AG20443 (cell line): ENCODE measurements at regions not wholly inside any gene's neighbourhood (a gene's known extent, or its start where the extent isn't known, plus 50 kb on each side); places are given as distances from the start of the nearest gene placed in this dataset.

Experiments
- DNase-seq: peaks from one replicate; pipeline ENCODE4 v3.0.0; 2012; ENCODE audit warnings: low spot score, mixed read lengths

DNA sequence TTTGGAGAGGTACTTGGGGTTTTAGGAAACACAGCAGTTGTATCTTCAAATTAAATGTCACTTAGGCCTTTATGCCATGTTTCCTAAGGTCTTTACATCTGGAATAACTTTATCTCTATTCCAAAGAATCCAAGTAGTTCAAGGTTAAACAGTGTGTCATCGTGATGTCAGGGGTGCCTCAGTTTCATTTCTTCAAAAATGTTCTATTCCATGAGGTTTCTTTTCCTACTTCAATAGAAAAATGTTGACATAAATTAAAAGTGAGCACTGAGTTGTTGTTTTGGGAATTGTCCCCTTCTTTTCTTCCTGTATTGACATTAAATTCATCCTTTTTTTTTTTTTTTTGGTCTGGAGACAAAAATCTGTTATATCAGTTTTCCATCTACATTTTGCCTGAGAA, 160.6 kb upstream of the C21orf91 start:
- no peak for DNase-seq

DNA sequence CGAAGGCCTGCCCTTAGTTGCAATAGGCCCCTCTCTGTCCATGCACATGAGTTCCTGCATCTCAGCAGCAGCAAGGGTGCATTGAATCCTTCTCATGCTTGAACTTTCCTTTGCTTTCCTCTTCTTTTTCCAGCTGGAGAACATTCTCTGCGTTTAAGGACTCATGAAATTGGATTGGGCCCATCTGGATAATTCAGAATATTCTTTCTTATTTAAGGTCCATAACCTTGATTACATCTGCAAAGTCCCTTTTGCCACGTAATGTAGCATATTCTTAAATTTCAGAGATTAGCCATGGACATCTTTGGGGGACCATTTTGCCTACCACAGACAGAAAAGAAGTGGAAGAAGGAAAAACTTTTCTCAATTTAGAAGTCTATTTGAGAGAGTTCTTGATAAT, 159.7 kb upstream of the C21orf91 start:
- no peak for DNase-seq

DNA sequence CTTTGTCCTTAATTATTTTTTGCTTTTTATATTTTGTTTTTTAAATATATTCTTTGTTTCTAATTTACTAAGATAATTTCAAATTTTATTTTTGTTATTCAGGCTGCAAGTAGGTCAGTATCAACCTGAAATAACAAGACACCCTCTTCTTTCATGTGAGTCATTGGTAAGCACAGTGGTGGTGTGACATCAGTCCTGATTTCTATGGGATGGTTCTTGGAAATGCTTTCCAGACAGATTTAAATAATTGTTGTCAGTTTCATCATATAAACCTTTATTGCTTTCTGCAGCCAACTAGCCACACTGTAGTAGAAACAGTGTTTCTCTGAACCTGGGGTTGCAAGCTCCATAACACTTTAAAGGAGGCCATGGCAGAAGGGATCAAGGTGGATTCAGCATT, 157.5 kb upstream of the C21orf91 start:
- DNase-seq: no peak

DNA sequence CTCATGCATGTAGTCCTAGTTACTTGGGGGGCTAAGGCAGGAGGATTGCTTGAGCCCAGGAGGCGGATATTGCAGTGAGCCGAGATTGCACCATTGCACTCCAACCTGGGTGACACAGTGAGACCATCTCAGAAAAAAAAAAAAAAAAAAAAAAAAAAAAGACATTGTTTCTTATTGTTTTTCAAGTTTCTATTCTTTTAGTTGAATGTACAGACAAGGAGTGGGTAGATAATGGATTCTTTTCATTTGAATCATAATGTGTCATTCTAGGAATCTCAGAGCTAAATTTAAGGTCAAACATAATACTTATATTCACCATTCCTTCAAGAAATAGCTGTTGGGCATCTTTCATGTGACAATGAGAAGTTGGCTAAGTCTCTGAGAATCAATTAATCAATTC, 157.0 kb upstream of the C21orf91 start:
- no peak for DNase-seq

DNA sequence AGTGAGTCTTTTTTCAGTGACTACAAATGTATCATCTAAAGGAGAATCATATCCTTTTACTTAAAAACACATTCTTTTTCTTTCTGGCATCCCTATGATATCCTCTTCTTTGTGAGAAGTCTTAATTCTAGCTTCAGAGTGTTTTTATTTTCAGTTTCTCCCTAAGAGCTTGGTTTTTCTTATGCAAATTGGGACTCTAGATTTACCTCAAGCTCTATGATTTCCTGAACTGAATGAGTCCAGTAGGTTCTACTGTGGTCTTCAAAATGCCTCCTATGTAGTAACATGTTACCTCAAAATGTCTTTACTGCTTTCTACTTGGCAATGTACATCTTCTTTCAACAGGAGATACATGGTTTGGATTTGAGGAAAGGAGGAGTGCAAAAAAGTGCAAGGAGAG, 148.2 kb upstream of the C21orf91 start:
- no peak for DNase-seq

DNA sequence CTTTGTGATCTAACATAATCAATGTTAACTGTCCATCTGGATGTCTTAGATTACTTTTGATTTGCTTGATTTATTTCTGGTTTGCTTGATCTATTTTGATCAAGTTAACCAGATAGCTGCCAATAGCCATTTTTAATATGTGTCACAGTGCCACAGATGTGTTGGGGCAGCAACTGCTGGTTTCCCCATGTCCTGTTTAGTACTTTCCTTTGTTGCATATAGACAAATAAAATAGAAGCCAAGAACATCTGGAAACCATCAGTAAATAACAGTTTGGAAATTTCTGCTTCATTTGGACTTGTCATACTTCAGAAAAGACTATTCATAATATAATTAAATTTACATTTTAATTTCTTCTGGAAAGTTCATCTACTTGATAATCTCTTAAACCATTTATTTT, 145.6 kb upstream of the C21orf91 start:
- DNase-seq: no peak

DNA sequence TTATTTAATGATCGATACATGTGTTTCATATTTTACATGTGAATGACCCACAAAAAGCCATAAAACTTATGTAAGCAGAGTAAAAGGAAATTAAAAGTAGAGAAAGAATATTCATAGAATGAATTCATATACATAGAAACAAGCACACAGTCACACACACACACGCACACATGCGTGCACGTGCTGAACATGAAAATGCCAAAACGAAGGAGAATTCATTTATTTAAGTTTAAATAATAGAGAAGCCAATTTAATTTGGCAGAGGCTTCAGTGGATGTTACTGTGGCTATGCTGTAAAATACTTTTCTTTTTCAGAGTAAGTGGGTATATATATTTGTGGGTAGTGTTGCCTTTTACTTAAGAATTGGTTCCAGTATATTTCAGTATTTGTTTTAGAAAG, 145.0 kb upstream of the C21orf91 start:
- no peak for DNase-seq

DNA sequence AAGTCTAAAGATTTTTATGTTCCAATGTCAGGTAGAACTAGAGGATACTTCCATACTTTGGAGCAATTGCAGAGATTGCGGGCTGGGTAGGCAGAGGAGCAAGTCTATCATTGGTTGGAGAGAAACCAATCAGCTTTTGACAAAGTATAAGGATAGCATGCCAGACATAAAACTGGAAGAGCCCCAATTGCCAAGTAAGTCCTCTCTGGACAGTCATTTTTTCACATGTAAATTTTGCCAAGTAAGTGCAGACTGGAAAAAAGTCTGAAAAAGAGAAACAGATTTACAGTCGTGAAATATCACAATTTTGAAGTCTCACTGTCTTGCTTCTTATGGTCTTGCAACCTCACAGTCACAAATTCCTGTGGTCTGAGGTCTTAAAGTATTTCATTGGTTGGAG, 131.4 kb upstream of the C21orf91 start:
- no peak for DNase-seq

DNA sequence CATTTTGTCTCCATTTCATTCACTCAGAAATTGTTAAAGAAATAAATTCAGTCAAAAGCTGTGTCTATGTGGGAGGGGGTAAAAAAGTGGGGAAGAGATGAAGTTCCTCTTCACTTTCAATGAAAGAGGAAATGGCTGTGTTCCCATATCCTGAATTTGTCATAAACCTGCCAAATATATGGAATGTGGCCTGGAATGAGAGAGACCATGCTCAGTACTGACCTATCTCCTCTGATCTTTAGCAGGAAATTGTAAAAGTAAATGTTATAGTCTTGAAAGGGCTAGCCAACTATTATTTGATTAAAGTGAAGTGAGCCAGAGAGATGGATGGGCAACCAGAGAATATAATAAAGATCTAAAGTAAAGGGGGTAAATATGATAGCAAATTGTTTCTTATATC, 130.3 kb upstream of the C21orf91 start:
- no peak for DNase-seq

DNA sequence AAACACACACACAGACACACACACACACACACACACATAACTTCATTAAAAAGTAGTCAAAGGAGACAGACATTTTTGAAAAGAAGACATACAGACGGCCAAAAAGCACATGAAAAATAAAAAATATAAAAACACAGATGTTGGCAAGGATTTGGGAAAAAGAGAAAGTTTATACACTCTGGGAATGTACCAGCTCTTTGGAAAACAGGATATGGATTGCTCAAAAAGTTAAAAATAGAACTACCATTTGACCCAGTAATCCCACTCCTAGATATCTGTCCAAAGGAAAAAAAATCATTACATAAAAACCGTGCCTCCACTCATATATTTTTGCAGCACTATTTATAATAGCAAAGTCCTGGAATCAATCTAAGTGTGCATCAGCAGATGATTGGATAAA, 128.4 kb upstream of the C21orf91 start:
- DNase-seq: no peak

DNA sequence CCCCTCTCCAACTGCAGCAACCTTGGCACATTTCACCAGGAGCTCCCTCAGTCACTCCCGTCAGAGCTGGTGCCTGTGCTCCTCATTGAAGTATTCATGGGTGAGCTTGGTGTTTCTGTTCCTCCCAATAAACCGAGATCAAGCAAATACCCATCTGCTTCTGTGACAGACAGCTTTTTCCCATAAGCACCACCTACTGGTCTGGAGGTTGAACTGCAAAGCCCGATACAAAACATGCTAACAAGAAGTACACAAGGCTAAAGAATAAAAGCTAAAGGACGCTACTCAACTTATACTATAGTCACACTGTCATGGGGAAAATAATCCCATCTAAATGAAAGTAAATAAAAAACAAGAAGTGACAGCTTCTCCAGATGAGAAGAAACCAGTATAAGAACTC, 111.9 kb upstream of the C21orf91 start:
- DNase-seq: no peak

DNA sequence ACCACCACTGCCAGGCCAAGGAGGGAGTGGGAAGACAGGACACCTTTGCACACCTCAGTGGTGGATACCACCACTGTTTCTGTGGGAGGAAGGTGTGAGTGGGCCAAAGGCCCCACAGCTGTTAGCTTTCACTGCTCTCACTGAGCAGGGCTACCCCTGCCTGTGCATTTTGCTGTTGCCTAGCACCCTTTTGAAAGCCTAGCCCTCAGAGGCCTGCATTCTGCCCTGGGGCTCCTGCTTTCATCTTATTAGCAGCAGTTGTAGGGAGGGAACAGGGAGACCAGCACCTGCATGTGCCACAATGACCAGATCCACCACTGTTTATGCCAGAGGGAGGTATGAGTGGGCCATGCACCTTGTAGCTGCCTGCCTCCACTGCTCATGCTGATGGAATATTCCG, 110.9 kb upstream of the C21orf91 start:
- DNase-seq: no peak

DNA sequence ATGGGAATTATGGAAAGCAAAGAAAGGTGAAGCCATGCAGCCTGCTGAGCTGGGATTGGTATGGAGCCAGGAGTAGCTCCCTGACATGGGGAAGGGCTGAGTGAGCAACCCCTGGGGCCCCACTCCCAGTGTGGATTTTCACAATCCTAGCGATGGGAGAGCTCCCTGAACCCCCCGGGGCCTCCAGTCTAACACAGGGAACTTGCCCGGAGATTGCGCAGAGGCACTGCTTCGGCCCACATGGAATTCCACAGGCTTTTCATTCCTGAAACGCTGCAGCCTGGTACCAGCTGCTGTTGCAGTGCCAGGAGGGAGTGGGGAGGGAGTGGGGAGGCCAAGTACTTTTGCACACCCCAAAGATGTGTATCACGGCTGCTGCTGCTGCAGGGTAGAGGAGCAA, 110.4 kb upstream of the C21orf91 start:
- DNase-seq: no peak

DNA sequence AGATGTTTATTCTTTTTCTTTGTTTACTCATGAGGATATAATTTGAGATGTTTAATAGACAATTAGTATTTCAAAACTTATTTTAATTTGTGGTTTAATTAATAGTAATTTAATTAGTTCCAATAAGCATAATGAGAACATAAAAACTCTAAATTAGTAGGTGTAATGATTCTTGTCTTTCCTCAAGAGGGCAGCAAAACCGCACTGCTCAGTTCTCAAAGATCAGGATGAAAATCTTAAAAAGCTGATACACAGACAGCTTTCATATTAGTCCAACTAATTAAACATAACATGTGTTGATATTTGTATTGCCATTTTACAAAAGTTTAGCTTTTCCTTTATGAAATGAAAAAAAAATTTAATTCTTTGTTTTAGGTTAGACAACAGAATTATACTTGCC, 106.7 kb upstream of the C21orf91 start:
- no peak for DNase-seq

DNA sequence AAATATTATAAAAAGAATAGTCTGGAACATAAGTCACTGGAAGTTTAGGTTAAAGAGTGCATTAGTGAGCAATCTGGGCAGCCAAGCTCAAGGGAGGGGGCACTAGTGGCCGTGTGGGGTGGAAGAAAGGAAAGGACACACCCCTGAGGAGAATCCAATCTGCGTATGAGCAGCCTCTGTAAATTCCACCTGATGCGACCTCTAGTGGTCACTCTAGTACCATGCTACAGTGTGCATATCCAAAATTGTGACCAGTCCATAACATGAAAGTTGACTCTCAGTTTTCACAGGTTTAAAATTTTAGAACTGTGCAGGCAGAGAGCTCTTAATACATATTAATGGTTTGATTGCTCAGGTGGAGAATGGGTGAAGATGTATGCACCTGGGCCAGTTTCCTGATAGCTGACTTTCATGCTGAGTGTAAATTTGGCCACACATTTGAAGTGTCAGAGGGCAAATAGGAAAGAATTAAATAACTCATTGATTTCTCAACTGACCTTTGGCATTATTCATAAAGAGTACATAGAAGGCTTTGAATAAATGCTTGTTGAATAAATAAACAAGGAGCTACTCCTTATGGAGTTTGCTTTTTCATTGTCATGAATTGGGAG, 105.9 kb upstream of the C21orf91 start:
- DNase-seq: peak; percentile 72

DNA sequence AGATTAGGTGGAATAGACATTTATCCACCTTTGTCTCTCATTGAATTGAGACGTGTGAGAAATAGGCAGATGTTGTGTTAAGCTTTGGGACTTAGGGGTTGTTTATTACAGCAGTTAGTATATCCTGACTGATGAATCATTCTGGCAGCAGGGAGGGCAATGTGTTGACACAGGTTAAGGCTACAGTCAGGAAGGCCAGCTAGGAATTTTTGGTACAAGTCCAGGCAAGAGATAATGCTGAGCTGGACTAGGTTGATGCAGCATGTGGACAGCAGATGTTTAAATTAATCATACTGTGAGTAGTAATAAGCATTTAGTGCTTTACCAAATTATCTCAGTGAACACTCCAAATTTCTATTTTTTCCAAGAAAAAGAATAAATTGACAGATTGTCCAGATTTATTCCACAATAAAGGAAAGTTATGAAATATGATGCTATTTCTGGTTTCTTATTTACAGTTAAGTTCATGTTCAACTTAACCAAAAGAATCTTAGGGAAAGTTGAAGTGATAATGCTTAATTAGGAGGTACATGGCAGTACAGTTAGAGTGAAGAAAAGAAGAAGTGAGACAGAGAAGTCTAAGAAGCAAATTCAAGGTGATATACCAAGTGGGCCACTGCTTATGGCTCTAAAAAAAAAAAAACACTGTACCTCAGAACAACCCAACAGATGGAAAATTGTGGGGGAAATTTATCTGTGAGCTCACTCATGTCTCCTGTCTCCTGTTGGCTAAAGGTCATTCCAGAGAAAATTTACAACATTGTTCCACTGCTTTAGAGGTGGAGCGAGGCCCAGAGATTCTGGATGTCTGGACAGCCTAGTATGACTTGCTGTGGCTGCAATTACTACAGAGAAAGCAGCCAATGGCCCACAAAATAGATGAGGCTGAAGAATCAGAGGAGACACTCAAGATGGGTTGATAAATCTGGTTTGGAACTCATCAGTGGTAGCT, 102.7 kb upstream of the C21orf91 start:
- peak; percentile 50 for DNase-seq

DNA sequence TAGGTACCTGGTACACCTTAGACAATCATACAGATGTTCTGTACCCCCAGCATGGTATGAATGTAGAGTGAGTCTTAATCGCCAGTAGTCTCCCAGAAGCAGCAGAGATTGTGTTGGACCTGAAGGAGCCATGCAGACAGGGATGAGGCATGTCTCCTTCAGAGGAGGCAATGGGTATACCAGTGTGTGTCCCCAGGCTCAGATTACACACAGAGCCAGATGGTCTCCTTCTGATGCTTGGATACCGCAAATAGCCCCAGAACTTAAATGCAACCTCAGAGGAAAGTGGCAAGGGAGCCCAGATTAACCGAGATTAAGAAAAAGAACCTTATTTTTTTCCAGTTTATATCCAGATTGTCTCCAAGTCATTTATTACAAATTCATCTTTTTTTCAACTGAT, 96.8 kb upstream of the C21orf91 start:
- no peak for DNase-seq

DNA sequence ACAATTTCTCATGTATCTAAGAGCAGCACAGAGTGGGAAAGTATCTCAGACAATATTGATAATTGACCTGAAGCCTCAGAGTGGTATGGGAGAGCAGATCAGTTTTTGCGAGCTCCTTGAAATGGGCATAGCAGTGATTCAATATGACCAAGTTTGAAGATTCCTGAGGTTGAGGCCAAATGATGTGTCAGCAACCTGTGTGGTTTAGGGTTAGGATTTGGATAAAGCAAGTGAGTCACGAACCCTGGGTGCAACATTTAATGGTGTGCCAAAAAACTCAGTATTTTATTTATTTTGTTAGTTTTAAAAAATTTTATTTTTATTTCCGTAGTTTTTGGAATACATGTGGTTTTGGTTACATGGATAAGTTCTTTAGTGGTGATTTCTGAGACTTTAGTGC, 92.5 kb upstream of the C21orf91 start:
- peak; percentile 63 for DNase-seq

DNA sequence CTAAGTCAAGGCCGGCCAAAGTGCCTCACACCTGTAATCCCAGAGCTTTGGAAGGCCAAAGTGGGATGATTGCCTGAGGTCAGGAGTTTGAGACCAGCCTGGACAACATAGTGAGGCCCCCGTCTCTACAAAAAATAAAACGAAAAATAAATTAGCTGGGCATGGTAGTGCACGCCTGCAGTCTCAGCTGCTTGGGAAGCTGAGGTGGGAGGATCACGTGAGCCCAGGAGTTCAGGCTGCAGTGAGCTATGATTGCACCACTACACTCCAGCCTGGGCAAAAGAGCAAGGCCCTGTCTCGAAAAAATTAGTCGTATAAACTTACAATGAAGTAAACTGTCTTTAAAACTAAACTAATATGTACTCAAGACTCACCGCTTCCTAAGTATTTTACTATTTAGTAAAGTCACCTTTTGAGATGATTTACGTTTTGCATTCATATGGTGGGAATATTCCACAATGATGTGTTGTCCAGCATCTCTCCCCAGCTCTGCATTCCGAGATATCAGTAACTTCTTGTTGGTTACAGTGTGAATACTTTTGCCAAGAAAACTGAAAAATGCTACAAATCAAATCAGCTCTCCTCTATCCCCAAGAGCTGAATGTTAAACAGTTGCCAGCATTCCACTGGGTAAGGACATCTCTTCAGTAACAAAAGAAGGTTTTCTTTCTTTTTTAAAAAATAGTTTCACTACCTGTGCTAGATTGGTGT, 84.9 kb upstream of the C21orf91 start:
- DNase-seq: no peak

DNA sequence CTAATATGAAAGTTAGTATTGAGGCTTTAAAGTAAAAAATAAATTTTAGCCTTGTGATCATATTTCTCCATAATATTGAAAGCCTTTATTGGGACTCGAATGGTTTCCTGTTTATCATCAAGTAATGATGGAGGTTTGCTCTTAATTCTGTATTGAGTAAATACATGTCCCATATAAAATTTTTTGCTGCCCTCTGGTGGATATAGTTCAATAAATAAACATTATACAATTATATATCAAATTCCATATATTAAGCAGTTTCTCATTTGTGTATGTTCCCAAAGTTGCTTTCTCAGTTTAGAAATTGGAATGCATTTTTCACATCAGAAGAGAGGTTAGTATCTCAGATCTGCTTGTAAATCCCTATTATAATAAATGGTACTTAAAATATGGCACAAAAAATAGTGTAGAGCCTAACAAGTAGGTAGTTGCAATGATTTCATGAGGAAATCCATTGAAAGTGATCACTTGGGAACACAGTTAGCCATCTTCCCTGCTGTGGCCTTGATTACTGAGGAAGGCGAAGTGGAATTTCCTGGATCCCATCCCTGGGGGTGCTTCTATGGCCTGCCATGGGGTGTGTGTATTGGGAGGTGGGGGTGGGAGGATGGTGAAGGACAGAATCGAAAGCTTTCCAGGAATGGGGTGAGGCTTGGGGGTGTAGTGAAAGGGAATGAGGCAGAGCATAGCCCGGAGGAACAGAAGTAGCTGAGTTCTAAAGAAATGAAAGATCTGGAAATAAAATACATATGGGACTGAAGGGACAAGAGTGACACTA, 84.1 kb upstream of the C21orf91 start:
- peak; percentile 28 for DNase-seq

DNA sequence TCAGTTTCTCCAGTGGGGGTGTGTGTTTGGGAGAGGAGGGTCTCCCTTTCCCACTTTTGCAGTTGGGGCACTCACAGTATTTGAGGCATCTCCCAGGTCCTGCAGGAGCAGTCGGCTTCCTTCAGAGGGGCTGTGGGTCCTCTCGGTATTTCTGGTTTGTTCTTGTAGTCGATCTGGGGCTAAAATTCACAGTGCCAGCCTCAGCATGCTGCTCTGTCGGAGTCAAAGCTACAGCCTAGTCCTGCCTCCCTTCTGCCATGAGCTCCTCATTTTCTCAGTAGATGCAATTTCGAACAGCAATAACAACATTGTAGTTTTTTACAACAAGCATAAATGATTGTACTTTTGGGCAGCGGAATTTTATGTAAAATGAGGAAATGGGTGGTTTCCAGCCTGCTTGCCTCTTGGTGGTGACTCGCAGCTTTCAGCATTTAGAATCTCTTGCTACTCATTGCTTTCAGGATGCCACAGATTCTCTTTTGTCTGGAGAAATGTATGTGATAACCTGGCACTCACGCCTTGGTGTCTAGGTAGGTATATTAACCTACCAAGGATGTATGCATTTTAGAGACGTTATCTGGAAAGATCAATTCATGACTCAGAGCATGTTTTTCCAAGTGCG, 82.4 kb upstream of the C21orf91 start:
- no peak for DNase-seq

DNA sequence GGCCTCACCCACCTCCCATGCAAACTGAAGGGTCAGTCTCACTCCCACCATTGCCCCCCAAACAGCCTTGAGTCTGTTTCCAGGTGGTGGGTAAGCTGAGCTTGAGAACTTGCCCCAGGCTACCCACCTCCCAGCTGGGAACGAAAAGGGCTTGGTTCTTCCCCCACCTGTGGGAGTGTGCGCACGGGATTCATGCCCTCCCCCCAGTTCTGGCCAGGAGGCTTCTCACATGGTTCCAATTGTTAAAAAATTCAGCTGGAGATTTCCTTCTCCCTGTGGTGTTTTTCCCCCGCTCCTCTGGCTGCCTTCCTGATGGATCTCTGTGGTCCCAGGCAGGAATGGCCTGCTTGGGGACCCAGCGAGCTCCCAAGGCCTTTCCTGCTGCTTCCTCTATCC, 81.8 kb upstream of the C21orf91 start:
- no peak for DNase-seq
